ENCODE measurements at regions not wholly inside any gene's neighbourhood (a gene's known extent, or its start where the extent isn't known, plus 50 kb on each side); places are given as distances from the start of the nearest gene placed in this dataset.
"Not testable (repeated sequence)": the region's sequence is repeated elsewhere in the genome, so short reads cannot be mapped to it uniquely, and the experiment has no call there.

- DNase-seq (ENCODE audit: low read depth) = no peak
Measured at GRCh38 chr2:117519721-117520120, 294.8 kb upstream of the DDX18 start.

DNA sequence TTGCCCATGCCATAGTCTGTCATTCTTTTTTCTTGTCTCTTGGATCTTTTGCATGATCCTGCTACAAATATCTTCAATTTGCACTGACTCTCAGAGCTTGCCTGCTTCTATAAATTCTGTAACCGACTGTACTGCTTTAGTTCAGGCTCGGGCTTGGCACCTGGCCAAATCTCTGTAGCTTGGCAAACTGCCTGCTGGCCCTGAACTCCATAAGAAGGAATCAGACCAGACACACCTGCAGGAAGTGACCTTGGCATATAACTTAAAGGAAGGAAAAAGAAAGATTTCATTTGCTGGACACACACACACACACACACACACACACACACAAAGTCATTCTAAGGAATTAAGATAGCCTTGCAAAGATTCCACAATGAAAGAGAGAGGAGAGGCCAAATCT, 291.2 kb upstream of the DDX18 start:
- no peak for DNase-seq (ENCODE audit: low read depth)

DNA sequence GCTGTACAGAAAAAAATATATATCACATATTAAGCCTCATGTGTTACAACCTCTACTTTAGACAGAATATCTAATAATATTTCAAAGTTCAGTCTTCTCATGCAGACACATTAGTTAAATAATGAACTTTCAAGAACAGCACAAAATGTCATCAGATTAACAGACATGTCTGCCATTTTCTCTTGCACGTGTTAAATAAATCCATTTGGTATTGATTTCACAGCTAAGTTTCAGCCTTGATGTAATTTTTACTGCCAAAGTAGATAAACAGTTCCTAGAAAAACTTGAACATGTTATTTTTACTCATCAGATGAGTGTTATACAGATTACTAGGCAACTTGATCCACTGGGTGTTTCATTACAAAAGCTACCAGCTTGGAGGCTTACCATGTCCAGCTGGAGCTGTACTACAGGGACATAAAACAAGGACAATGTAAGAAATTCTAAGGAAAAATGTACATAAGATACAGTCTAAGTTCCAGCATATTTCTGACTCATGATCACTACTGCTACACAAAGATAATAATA, 290.7 kb upstream of the DDX18 start:
- DNase-seq (ENCODE audit: low read depth) = no peak

- DNase-seq (ENCODE audit: low read depth) = no peak
Measured at GRCh38 chr2:117536139-117536538, 278.4 kb upstream of the DDX18 start.

DNA sequence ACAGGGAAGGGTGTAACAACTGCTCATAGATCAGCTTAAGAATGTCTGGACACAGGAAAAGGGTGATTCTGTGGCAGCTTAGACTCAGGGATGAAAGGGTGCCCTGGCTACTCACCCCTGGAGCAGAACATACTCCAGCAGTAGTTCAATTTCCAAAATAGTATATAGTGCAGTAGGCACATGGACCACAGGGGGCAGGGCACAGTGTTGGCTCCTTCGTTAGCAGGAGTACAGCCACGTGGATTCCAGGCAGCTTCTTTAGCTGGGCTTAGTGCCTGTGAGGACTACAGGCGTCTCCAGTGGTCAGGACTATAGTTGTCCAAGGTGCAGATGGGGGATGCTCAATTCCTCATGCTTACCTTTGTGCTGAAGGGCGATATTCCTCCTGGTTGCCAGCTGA, 277.5 kb upstream of the DDX18 start:
- no peak for DNase-seq (ENCODE audit: low read depth)

DNA sequence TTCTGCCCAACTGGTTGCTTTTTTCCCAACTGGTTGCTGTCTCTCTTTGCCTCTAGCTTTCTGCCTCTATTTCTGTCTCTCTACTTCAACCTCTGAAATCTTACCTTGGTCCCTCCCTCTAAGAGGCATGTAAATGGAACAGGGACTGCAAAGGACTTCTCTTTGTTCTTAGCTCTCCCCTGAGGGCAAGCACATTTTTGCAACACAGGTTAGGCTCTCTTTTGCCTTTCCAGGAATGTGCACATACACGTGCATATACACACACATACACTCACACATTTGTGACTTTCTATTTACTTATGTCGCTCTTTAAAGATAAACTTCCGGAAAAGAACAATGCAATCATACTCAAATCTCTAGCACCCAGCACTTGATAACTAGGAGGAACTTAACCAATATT, 262.6 kb upstream of the DDX18 start:
- DNase-seq (ENCODE audit: low read depth) = no peak

DNA sequence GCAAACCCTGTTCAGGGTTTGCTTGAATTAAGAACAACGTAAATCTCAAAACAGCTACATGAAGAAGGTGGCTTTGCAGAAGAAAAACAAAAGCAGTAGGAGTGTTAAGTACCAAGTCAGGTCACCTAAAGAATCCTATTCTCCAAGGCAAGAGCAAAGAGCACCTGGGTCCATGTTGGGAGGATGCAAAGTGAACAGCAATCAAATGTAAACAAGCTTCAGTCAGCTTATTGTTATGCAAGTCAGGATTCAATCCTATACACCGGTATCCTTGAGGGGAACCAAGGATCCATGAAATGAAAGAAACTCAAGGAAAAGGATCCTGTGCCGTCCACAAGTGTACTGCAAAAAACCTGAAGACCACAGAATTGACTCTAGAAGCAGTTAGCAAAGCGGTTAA, 261.0 kb upstream of the DDX18 start:
- no peak for DNase-seq (ENCODE audit: low read depth)

GRCh38 chr2:117555965-117556364, 258.5 kb upstream of the DDX18 start:
- DNase-seq (ENCODE audit: low read depth) = no peak

DNA sequence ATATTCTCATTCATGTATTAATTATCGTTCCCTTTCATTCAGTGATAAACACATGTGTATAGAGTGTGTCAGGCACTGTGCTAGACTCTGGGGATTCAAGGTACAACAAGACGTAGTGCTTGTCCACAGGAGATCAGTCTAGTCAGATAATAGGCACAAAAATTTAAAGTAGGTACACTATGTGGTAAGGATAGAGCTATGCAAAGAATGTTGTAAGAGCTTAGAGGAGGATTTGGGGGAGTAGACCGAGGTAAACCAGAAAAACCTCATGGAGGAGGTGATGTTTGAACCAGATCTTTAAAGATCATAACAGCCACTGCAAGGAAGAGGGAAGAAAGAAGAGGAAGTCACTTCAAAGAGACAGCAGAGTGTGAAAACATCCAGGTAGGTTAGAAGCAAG, 256.9 kb upstream of the DDX18 start:
- no peak for DNase-seq (ENCODE audit: low read depth)

- no peak for DNase-seq (ENCODE audit: low read depth)
Measured at GRCh38 chr2:117562654-117563053, 251.8 kb upstream of the DDX18 start.

DNA sequence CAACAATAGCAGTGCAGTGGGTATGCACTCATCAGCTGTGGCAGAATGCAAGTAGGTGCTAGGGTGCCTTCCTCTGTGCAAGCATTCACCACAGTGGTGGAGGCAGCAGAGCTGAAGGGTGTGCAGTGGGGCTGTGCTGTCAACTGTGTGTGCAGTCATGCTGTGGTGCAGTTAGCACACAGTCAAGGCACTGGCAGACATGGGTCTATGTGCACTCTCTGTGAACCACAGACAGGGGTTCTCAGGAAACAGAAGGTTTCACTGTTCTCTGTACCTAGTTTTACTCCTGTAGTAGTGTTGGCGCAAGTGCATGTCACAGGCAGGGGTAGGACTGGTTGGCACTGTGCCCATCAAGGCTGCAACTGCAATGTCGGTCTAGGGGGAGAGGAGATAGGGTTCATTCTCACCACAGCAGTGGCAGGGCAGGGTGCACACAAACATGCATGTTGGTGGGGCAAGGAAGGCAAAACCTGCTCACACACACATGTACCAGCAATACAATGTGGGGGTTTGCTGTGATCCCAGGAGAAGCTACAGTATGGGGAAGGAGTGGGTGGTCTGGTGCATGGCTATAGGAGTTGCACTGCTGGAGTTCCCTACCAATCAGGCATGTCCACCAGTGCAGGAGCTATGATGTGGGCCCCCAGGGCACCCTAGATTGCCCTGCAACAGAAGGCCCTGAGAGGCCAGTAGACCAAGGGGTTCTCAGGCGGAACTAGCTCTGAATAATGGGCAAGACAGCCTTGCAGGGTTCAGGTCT, 242.7 kb upstream of the DDX18 start:
- DNase-seq (ENCODE audit: low read depth) = no peak

DNA sequence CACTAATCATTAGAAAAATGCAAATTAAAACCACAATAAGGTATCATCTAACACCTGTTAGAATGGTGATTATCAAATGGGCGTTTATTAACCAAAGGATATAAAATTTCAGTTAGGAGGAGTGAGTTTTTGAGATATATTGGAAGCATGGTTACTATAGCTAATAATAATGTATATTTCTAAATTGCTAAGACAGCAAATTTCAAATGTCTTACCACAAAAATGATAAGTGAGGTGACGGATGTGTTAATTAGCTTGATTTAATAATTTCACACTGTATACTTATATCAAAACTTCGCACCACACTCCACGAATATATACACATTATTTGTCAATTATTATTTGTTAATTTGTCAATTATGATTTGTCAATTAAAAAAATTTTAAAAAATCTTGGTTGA, 227.2 kb upstream of the DDX18 start:
- DNase-seq (ENCODE audit: low read depth) = no peak

- no peak for DNase-seq (ENCODE audit: low read depth)
Measured at GRCh38 chr2:117603060-117603459, 211.4 kb upstream of the DDX18 start.

DNA sequence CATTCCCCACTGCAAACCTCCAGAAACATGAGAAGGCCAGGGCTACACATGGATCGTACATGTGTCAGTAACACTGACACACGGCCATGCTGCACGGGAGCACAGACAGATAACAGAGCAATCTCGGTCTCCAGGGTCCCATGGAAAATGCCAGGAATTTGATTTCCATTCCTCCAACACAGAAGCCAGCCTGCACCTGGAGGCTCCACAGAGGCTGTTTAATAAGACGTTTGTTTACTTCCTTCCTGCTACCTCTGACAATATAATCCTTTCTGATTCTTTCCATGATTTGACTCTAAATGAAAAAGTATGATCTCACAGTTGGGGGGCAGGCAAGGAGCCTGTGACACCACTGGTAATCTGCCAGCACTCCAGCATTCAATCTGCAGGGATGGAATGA, 210.9 kb upstream of the DDX18 start:
- no peak for DNase-seq (ENCODE audit: low read depth)

GRCh38 chr2:117607202-117607601, 207.3 kb upstream of the DDX18 start:
- no peak for DNase-seq (ENCODE audit: low read depth)

DNA sequence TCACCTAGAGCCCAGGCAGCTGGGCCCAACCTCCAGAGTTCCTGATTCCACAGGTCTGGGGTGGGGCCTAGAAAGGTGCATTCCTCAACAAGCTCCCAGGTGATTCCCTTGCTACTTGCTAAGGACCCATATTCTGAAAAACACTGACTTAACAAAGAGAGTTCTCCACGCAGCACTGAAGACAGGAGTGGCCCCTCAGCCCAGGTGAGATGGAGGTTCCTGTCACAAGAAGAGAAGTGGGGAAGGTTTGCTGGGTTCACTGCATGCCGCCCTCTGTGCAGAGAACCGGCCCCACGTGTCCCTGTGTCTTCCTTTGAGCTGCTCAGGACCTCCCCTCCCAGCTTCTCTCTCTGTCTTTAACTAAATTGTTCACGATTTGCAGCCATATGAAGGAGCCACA, 201.4 kb upstream of the DDX18 start:
- no peak for DNase-seq (ENCODE audit: low read depth)

- DNase-seq (ENCODE audit: low read depth) = no peak
Measured at GRCh38 chr2:117614296-117614695, 200.2 kb upstream of the DDX18 start.

DNA sequence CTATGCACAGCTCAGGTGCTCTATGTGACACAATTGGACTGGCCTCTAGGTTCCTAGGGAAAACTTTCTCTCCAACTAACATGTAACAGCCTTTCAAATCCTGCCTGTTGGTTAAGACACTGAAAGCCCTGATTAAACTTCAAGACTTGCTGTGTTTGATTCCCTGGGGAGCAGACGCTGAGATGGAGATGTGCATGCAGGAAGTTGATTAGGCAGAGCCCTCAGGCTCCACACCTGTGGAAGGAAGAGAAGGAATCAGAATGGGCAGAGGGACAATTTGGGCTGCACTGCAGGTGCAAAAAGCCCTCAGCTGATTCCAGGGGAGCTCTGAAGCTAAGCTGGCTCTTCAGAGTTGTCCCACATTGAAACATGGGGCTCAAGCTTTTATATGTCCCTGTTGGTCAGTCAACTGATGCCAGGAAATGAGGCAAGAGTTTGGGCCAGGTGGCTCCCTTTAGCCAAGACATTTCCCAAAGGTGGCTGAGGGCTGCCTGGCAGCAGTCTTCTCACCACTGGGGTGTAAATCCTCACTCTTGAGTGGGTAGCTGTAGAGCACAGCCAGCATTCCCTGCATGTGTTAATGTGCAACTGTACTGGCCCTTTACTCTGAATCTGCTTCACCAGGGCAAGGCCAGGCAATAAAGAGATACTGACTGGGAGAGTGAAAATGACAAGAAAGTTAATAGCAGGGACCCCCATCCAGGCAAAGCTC, 199.5 kb upstream of the DDX18 start:
- DNase-seq (ENCODE audit: low read depth) = no peak

- DNase-seq (ENCODE audit: low read depth) = no peak
Measured at GRCh38 chr2:117618607-117619006, 195.9 kb upstream of the DDX18 start.

GRCh38 chr2:117621326-117621725, 193.2 kb upstream of the DDX18 start:
- DNase-seq (ENCODE audit: low read depth) = no peak

GRCh38 chr2:117623175-117623574, 191.3 kb upstream of the DDX18 start:
- DNase-seq (ENCODE audit: low read depth) = not testable (repeated sequence)

GRCh38 chr2:117631152-117631945, 183.1 kb upstream of the DDX18 start:
- no peak for DNase-seq (ENCODE audit: low read depth)
